PC-9 (cell line): ENCODE measurements at regions not wholly inside any gene's neighbourhood (a gene's known extent, or its start where the extent isn't known, plus 50 kb on each side); places are given as distances from the start of the nearest gene placed in this dataset.

Experiments
- BruUV-seq: library from RNA; stranded (reverse); fragments of 400-500 nt; replicated peaks from 2 replicates; lab custom pipeline; 2021; lab: Mats Ljungman, UMichigan
- CTCF ChIA-PET: fragments of 300-600 bp; sonication (Branson Sonifier 250); formaldehyde crosslinking; loops from one replicate; lab custom pipeline; 2022; ENCODE audit warnings: antibody characterized with exemption; lab: Charles Lee
- POLR2A ChIA-PET: fragments of 300-600 bp; sonication (Branson Sonifier 250); formaldehyde crosslinking; loops from one replicate; lab custom pipeline; 2022; ENCODE audit warnings: antibody characterized with exemption; ENCODE audit not compliant: unreplicated experiment; lab: Charles Lee
- DNase-seq, 2 experiments: peaks; one replicate each; pipeline versions ENCODE4 v3.0.0 to v3.0.0-alpha.2; 2015 to 2022; ENCODE audit warnings: mixed read lengths in 1 of 2
- H2AFZ ChIP-seq: fragments of 200-600 bp; sonication (generic); 2 replicates; pipeline ENCODE4 v1.8.1; 2017; ENCODE audit warnings: antibody characterized with exemption
- H3F3A ChIP-seq: fragments of 200-600 bp; sonication (generic); 2 replicates; pipeline ENCODE4 v1.8.1; 2017; ENCODE audit warnings: antibody characterized with exemption, mild to moderate bottlenecking, low read depth; ENCODE audit not compliant: insufficient read depth
- H3K27ac ChIP-seq: fragments of 200-600 bp; sonication (generic); 2 replicates; pipeline ENCODE4 v1.6.1; 2016; ENCODE audit warnings: mixed run types
- H3K27me3 ChIP-seq: fragments of 200-600 bp; sonication (generic); 2 replicates; pipeline ENCODE4 v1.6.1; 2016; ENCODE audit warnings: low read depth, mixed run types; ENCODE audit not compliant: insufficient read depth
- H3K36me3 ChIP-seq: fragments of 200-600 bp; sonication (generic); 2 replicates; pipeline ENCODE4 v1.6.1; 2016; ENCODE audit warnings: low read depth, mixed run types
- H3K4me1 ChIP-seq: fragments of 200-600 bp; sonication (generic); replicated peaks from 2 replicates; pipeline ENCODE4 v1.6.1; 2016; ENCODE audit warnings: mixed run types; ENCODE audit not compliant: insufficient read depth
- H3K4me2 ChIP-seq: fragments of 200-600 bp; sonication (generic); 2 replicates; pipeline ENCODE4 v1.6.1; 2017; ENCODE audit warnings: mixed run types
- H3K4me3 ChIP-seq: fragments of 200-600 bp; sonication (generic); 2 replicates; pipeline ENCODE4 v1.6.1; 2016; ENCODE audit warnings: mixed run types
- H3K79me2 ChIP-seq: fragments of 200-600 bp; sonication (generic); 2 replicates; pipeline ENCODE4 v1.6.1; 2017; ENCODE audit warnings: low read depth, mixed run types
- H3K9me2 ChIP-seq: fragments of 200-600 bp; sonication (generic); 2 replicates; pipeline ENCODE4 v1.8.1; 2017; ENCODE audit warnings: mild to moderate bottlenecking; ENCODE audit not compliant: insufficient read depth
- H3K9me3 ChIP-seq: fragments of 200-600 bp; sonication (generic); 2 replicates; pipeline ENCODE4 v1.8.1; 2016; ENCODE audit warnings: low read depth; ENCODE audit not compliant: insufficient read depth
- H4K20me1 ChIP-seq: fragments of 200-600 bp; sonication (generic); 2 replicates; pipeline ENCODE4 v1.8.1; 2017; ENCODE audit not compliant: insufficient read depth
- EZH2 ChIP-seq: fragments of 200-600 bp; sonication (generic); IDR thresholded peaks from 2 replicates; pipeline ENCODE4 v1.8.0; 2017; ENCODE audit warnings: antibody characterized with exemption, low read depth
- intact Hi-C: fragments of 100-400 bp; cut with micrococcal nuclease; formaldehyde crosslinking; loops from one replicate; pipeline ENCODE4 v1.10.0; 2022; ENCODE audit not compliant: unreplicated experiment
- TF ChIP-seq, protein P1 (sequence below): fragments of 200-600 bp; sonication (generic); conservative IDR thresholded peaks from 2 replicates; pipeline ENCODE4 v1.6.1; 2017; ENCODE audit warnings: mixed run types, antibody characterized with exemption, mild to moderate bottlenecking, moderate library complexity

DNA sequence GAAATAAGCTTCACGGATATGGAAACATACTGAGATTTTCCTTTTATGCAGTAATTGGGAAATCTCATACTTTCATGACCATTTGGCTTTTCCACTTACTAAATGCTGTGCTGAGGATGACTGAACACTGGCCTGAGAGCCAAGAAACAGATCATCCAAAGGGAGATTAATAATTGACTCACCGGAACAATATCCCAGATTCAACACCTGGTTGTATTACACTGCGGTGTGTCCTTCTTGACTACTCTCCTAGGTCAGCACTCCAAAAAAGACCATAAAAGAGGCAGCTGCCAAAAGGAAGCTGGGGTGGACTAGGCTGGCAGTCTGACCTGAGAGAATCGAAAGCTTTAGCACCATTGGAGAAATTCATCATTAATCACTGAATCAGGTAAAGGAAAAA lies 469.1 kb downstream of the CBLN2 start:
- Histone ChIP-seq H3K9me3 (no peaks in the 10 kb centered on the region), H3K4me2 (no peak overlapping the region), H3K4me1 (no peaks in the 10 kb centered on the region), H2AFZ (no peak overlapping the region), H3K27me3 (no peaks in the 10 kb centered on the region), H3F3A (no peaks in the 10 kb centered on the region), H3K79me2 (no peaks in the 10 kb centered on the region), H3K9me2 (no peaks in the 10 kb centered on the region), H3K4me3 (no peak overlapping the region), H3K36me3 (no peaks in the 10 kb centered on the region), H3K27ac (no peak overlapping the region), H4K20me1 (no peaks in the 10 kb centered on the region)
- TF ChIP-seq EZH2, result no peak
- TF ChIP-seq, protein P1, sequence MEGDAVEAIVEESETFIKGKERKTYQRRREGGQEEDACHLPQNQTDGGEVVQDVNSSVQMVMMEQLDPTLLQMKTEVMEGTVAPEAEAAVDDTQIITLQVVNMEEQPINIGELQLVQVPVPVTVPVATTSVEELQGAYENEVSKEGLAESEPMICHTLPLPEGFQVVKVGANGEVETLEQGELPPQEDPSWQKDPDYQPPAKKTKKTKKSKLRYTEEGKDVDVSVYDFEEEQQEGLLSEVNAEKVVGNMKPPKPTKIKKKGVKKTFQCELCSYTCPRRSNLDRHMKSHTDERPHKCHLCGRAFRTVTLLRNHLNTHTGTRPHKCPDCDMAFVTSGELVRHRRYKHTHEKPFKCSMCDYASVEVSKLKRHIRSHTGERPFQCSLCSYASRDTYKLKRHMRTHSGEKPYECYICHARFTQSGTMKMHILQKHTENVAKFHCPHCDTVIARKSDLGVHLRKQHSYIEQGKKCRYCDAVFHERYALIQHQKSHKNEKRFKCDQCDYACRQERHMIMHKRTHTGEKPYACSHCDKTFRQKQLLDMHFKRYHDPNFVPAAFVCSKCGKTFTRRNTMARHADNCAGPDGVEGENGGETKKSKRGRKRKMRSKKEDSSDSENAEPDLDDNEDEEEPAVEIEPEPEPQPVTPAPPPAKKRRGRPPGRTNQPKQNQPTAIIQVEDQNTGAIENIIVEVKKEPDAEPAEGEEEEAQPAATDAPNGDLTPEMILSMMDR, result no peak
- POLR2A ChIA-PET, result no interaction called here
- intact Hi-C loops, result no loop called here
- no peak for DNase-seq
- no TSS peak for BruUV-seq
- CTCF ChIA-PET, result no interaction called here

DNA sequence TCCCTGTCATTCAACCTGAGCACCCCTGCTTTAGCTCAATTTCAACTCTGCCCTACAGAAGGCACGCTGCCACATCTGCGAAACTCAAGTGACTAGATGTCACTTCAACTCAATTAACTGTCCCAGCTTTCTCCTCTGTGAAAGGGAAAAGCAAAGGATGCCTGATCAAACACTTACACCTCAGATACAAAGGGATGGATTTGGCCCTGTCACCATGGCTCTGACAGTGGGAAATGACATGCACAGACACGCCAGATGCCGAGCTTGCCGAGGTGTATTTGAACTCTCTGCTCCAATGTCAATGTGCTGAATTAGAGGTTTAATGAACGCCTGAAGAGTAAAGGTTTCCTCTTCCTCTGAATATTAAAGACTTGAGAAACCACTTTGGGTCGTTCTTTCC lies 481.1 kb downstream of the CBLN2 start:
- CTCF ChIA-PET, result no interaction called here
- Histone ChIP-seq H3K27me3 (no peaks in the 10 kb centered on the region), H3K36me3 (no peaks in the 10 kb centered on the region), H3K27ac (no peak overlapping the region), H3K4me2 (no peak overlapping the region), H3K9me3 (no peaks in the 10 kb centered on the region), H2AFZ (no peak overlapping the region), H4K20me1 (no peaks in the 10 kb centered on the region), H3F3A (no peaks in the 10 kb centered on the region), H3K4me3 (no peak overlapping the region), H3K9me2 (no peaks in the 10 kb centered on the region), H3K79me2 (no peaks in the 10 kb centered on the region), H3K4me1 (no peaks in the 10 kb centered on the region)
- no TSS peak for BruUV-seq
- POLR2A ChIA-PET, result no interaction called here
- TF ChIP-seq, protein P1, result no peak
- TF ChIP-seq EZH2, result no peak
- DNase-seq, result no peak
- intact Hi-C loops, result no loop called here

DNA sequence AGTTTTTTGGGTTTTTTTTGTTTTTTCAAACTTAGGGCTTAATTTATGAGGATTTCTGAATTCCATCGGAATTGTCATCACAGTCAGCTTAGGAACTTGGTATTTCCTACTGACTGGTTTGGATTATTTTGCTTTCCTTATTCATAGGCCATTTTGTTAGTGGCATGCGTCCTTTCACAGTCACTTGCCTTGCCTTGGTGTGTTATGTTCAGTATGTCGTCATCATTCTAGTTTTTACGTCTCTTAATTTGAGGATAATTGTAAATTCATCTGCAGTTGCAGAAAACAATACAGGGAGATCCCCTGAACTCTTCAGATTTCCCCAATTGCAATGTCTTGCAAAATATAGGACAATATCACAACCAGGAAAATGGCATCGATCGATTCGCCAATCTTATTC lies 485.3 kb downstream of the CBLN2 start:
- no peaks in the 10 kb centered on the region for H4K20me1 ChIP-seq
- no peak overlapping the region for H3K4me2 ChIP-seq
- no TSS peak for BruUV-seq
- H3K9me3 ChIP-seq, result no peaks in the 10 kb centered on the region
- no peaks in the 10 kb centered on the region for H3K79me2 ChIP-seq
- intact Hi-C loops, result no loop called here
- H2AFZ ChIP-seq, result no peak overlapping the region
- H3F3A ChIP-seq, result no peaks in the 10 kb centered on the region
- no peak overlapping the region for H3K27ac ChIP-seq
- no peaks in the 10 kb centered on the region for H3K4me1 ChIP-seq
- no peaks in the 10 kb centered on the region for H3K9me2 ChIP-seq
- POLR2A ChIA-PET, result no interaction called here
- H3K4me3 ChIP-seq, result no peak overlapping the region
- TF ChIP-seq, protein P1, result no peak
- TF ChIP-seq EZH2, result no peak
- no peaks in the 10 kb centered on the region for H3K36me3 ChIP-seq
- DNase-seq, result no peak
- H3K27me3 ChIP-seq, result no peaks in the 10 kb centered on the region
- CTCF ChIA-PET, result no interaction called here
